ENCODE measurements at regions not wholly inside any gene's neighbourhood (a gene's known extent, or its start where the extent isn't known, plus 50 kb on each side); places are given as distances from the start of the nearest gene placed in this dataset.

- H3K27me3 ChIP-seq (ENCODE audit: insufficient read depth, low read depth), result no peaks in the 10 kb centered on the region
- no peaks in the 10 kb centered on the region for H3F3A ChIP-seq (ENCODE audit: insufficient read depth, low read depth)
- no peak for DNase-seq
- intact Hi-C loops (cut with micrococcal nuclease; ENCODE audit: unreplicated experiment), result no loop called here
- H3K4me1 ChIP-seq (replicated peaks; ENCODE audit: insufficient read depth), result no peaks in the 10 kb centered on the region
- H3K9me2 ChIP-seq (ENCODE audit: insufficient read depth), result no peaks in the 10 kb centered on the region
- H3K79me2 ChIP-seq (ENCODE audit: low read depth), result no peaks in the 10 kb centered on the region
- no TSS peak for BruUV-seq (replicated peaks)
- H3K4me3 ChIP-seq, result no peak overlapping the region
- H3K4me2 ChIP-seq, result no peak overlapping the region
- peaks cover 15% of the 10 kb centered on the region for H4K20me1 ChIP-seq (ENCODE audit: insufficient read depth)
- CTCF ChIA-PET, result no interaction called here
- POLR2A ChIA-PET (ENCODE audit: unreplicated experiment), result no interaction called here
- H3K36me3 ChIP-seq (ENCODE audit: low read depth), result no peaks in the 10 kb centered on the region
- no peak overlapping the region for H3K27ac ChIP-seq
- H2AFZ ChIP-seq, result no peak overlapping the region
- no peak for TF ChIP-seq CTCF (conservative IDR thresholded peaks at IDR 0.05)
- TF ChIP-seq EZH2 (IDR thresholded peaks at IDR 0.05; ENCODE audit: low read depth), result no peak
- no peaks in the 10 kb centered on the region; the same call in 1 of the 2 replicates for H3K9me3 ChIP-seq (ENCODE audit: insufficient read depth, low read depth)
Observed at GRCh38 chr13:107864543-107865317, 350.6 kb downstream of the LIG4 start.

- no TSS peak for BruUV-seq (replicated peaks)
- Histone ChIP-seq H3K4me2 (no peak overlapping the region), H3K36me3 (ENCODE audit: low read depth) (no peaks in the 10 kb centered on the region), H3K27me3 (ENCODE audit: insufficient read depth, low read depth) (no peaks in the 10 kb centered on the region), H3K4me1 (replicated peaks; ENCODE audit: insufficient read depth) (no peaks in the 10 kb centered on the region), H3K27ac (no peak overlapping the region), H3K4me3 (no peak overlapping the region), H3K9me3 (ENCODE audit: insufficient read depth, low read depth) (0 out of 2 replicates have a peak, but pooled peaks cover 4% of the 10 kb centered on the region), H2AFZ (no peak overlapping the region), H3F3A (ENCODE audit: insufficient read depth, low read depth) (no peaks in the 10 kb centered on the region), H3K79me2 (ENCODE audit: low read depth) (no peaks in the 10 kb centered on the region), H4K20me1 (ENCODE audit: insufficient read depth) (peaks cover 15% of the 10 kb centered on the region), H3K9me2 (ENCODE audit: insufficient read depth) (no peaks in the 10 kb centered on the region; the same call in 1 of the 2 replicates)
- intact Hi-C loops (cut with micrococcal nuclease; ENCODE audit: unreplicated experiment), result no loop called here
- no peak for DNase-seq
- ChIA-PET POLR2A (ENCODE audit: unreplicated experiment) (no interaction called here), CTCF (no interaction called here)
- TF ChIP-seq CTCF (conservative IDR thresholded peaks at IDR 0.05), result no peak
- no peak for TF ChIP-seq EZH2 (IDR thresholded peaks at IDR 0.05; ENCODE audit: low read depth)
Observed at GRCh38 chr13:107860284-107860683, 355.1 kb downstream of the LIG4 start.

- Histone ChIP-seq H3K4me3 (no peak overlapping the region), H3K36me3 (ENCODE audit: low read depth) (no peaks in the 10 kb centered on the region), H3K27ac (no peak overlapping the region), H3F3A (ENCODE audit: insufficient read depth, low read depth) (no peaks in the 10 kb centered on the region), H3K4me2 (no peak overlapping the region), H3K79me2 (ENCODE audit: low read depth) (no peaks in the 10 kb centered on the region), H2AFZ (no peak overlapping the region), H3K9me2 (ENCODE audit: insufficient read depth) (no peaks in the 10 kb centered on the region; the same call in 1 of the 2 replicates), H4K20me1 (ENCODE audit: insufficient read depth) (no peaks in the 10 kb centered on the region; the same call in 1 of the 2 replicates), H3K27me3 (ENCODE audit: insufficient read depth, low read depth) (no peaks in the 10 kb centered on the region), H3K4me1 (replicated peaks; ENCODE audit: insufficient read depth) (no peaks in the 10 kb centered on the region), H3K9me3 (ENCODE audit: insufficient read depth, low read depth) (0 out of 2 replicates have a peak, but pooled peaks cover 4% of the 10 kb centered on the region)
- intact Hi-C loops (cut with micrococcal nuclease; ENCODE audit: unreplicated experiment), result no loop called here
- DNase-seq, result no peak
- ChIA-PET CTCF (no interaction called here), POLR2A (ENCODE audit: unreplicated experiment) (interaction anchor here (0.7 kb wide), 1 partner anchor 212 kb away, joined by 5 read pairs; no protein-coding TSS in a partner anchor)
- no TSS peak for BruUV-seq (replicated peaks)
- TF ChIP-seq EZH2 (IDR thresholded peaks at IDR 0.05; ENCODE audit: low read depth) (no peak), CTCF (conservative IDR thresholded peaks at IDR 0.05) (no peak)
Observed at GRCh38 chr13:107854880-107855279, 360.5 kb downstream of the LIG4 start.
